Thyroid gland (tissue), 4 donors: ENCODE measurements at regions not wholly inside any gene's neighbourhood (a gene's known extent, or its start where the extent isn't known, plus 50 kb on each side); places are given as distances from the start of the nearest gene placed in this dataset.

Source experiments
- DNase-seq, 2 donors: peaks; one replicate each; pipeline ENCODE4 v3.0.0-alpha.2; 2019
- H3K27ac ChIP-seq, 3 donors: fragments of 200-600 bp; sonication (generic); 1 replicate in 2 of 3; 2 replicates in 1 of 3; pipeline ENCODE4 v1.5.1; 2016 to 2019; ENCODE audit warnings: mild to moderate bottlenecking in 1 of 3, moderate library complexity in 1 of 3
- H3K27me3 ChIP-seq: fragments of 200-600 bp; sonication (generic); one replicate; pipeline ENCODE4 v1.5.1; 2019
- H3K36me3 ChIP-seq, 2 donors: fragments of 200-600 bp; sonication (generic); one replicate each; pipeline ENCODE4 v1.5.1; 2016 to 2019
- H3K4me1 ChIP-seq, 2 donors: fragments of 200-600 bp; sonication (generic); one replicate each; pipeline ENCODE4 v1.5.1; 2017 to 2019
- H3K4me3 ChIP-seq, 3 donors: fragments of 200-600 bp; sonication (generic); replicated peaks in 1 of 3; 1 replicate in 2 of 3; 2 replicates in 1 of 3; pipeline ENCODE4 v1.5.1; 2016; ENCODE audit warnings: mild to moderate bottlenecking in 1 of 3
- H3K9me3 ChIP-seq: fragments of 200-600 bp; sonication (generic); one replicate; pipeline ENCODE4 v1.5.1; 2017
- CTCF ChIP-seq, 6 experiments: fragments of 200-600 bp in 3 of 6; fragments of 450-650 bp in 3 of 6; sonication (generic) in 3 of 6; IDR thresholded peaks; one replicate each; pipeline ENCODE4 v1.5.1; 2016 to 2019; ENCODE audit warnings: antibody characterized with exemption in 6 of 6, mild to moderate bottlenecking in 2 of 6, inconsistent platforms in 1 of 6, moderate library complexity in 1 of 6
- POLR2A ChIP-seq, 2 donors: fragments of 450-650 bp; IDR thresholded peaks; one replicate each; pipeline ENCODE4 v1.6.1; 2017; ENCODE audit warnings: antibody characterized with exemption in 2 of 2, mild to moderate bottlenecking in 2 of 2, moderate library complexity in 1 of 2
- WGBS, 2 donors: methylation state at CpG; one replicate each; pipeline ENCODE4 v1.1.5; 2017; 5-methylcytosine and 5-hydroxymethylcytosine counted together
- intact Hi-C: fragments of 100-400 bp; cut with DNase I; formaldehyde crosslinking; loops from one replicate; pipeline ENCODE4 v1.15.1; 2023

- WGBS, 2 donors = 83 to 84% methylated on average over 4 of the region's 4 CpGs
- Histone ChIP-seq H3K27me3 (no peaks in the 10 kb centered on the region), H3K4me1 (no peaks in the 10 kb centered on the region), H3K4me3 (no peak overlapping the region), H3K27ac (no peak overlapping the region), H3K9me3 (no peaks in the 10 kb centered on the region), H3K36me3 (no peaks in the 10 kb centered on the region)
- no peak for TF ChIP-seq POLR2A (IDR thresholded peaks at IDR 0.05)
- TF ChIP-seq CTCF (IDR thresholded peaks at IDR 0.05) = no peak
- intact Hi-C loops = no loop called here
- no peak for DNase-seq
Observed at GRCh38 chr4:19783667-19784223, 468.0 kb upstream of the SLIT2 start.

GRCh38 chr4:19780871-19781270 is 470.8 kb upstream of the SLIT2 start:
- H3K27ac ChIP-seq = no peak overlapping the region
- no peak overlapping the region for H3K4me3 ChIP-seq
- no peaks in the 10 kb centered on the region for H3K27me3 ChIP-seq
- WGBS, 2 donors = 96 to 98% methylated on average over 3 of the region's 3 CpGs
- intact Hi-C loops = no loop called here
- H3K4me1 ChIP-seq = peaks cover 0 to 6% of the 10 kb centered on the region in 2 donors
- H3K36me3 ChIP-seq = no peaks in the 10 kb centered on the region
- no peak for DNase-seq
- TF ChIP-seq CTCF (IDR thresholded peaks at IDR 0.05) (no peak), POLR2A (IDR thresholded peaks at IDR 0.05) (no peak)
- no peaks in the 10 kb centered on the region for H3K9me3 ChIP-seq

GRCh38 chr4:19776929-19777328 is 474.8 kb upstream of the SLIT2 start:
- TF ChIP-seq POLR2A (IDR thresholded peaks at IDR 0.05) (no peak), CTCF (IDR thresholded peaks at IDR 0.05) (no peak)
- Histone ChIP-seq H3K4me3 (no peak overlapping the region), H3K4me1 (peaks cover 0 to 6% of the 10 kb centered on the region in 2 donors), H3K27me3 (no peaks in the 10 kb centered on the region), H3K36me3 (no peaks in the 10 kb centered on the region), H3K27ac (no peak overlapping the region), H3K9me3 (no peaks in the 10 kb centered on the region)
- intact Hi-C loops = no loop called here
- DNase-seq = no peak

- no peak for TF ChIP-seq POLR2A (IDR thresholded peaks at IDR 0.05)
- TF ChIP-seq CTCF (IDR thresholded peaks at IDR 0.05) = no peak
- no peak overlapping the region for H3K4me3 ChIP-seq
- WGBS, 2 donors = 34 to 46% methylated on average over 10 of the region's 10 CpGs
- no peaks in the 10 kb centered on the region for H3K36me3 ChIP-seq
- intact Hi-C loops = no loop called here
- H3K9me3 ChIP-seq = no peaks in the 10 kb centered on the region
- peaks cover 0 to 6% of the 10 kb centered on the region in 2 donors for H3K4me1 ChIP-seq
- H3K27me3 ChIP-seq = no peaks in the 10 kb centered on the region
- peak; percentile 51 to 60 for DNase-seq
- H3K27ac ChIP-seq = peak overlapping the region in 1 of 3 donors; percentile 27
Observed at GRCh38 chr4:19776021-19776459, 475.7 kb upstream of the SLIT2 start.

GRCh38 chr4:19774690-19775256 is 476.9 kb upstream of the SLIT2 start:
- H3K4me1 ChIP-seq = peaks cover 0 to 6% of the 10 kb centered on the region in 2 donors
- 86 to 89% methylated on average over 2 of the region's 2 CpGs for WGBS, 2 donors
- intact Hi-C loops = no loop called here

More at GRCh38 chr4:19774690-19775256, 476.9 kb upstream of the SLIT2 start:
- DNase-seq = no peak
- H3K4me3 ChIP-seq = no peak overlapping the region
- H3K27me3 ChIP-seq = no peaks in the 10 kb centered on the region
- TF ChIP-seq CTCF (IDR thresholded peaks at IDR 0.05) (no peak), POLR2A (IDR thresholded peaks at IDR 0.05) (no peak)
- H3K27ac ChIP-seq = no peak overlapping the region
- no peaks in the 10 kb centered on the region for H3K9me3 ChIP-seq
- no peaks in the 10 kb centered on the region for H3K36me3 ChIP-seq
